GM19193 (cell line): ENCODE measurements at regions not wholly inside any gene's neighbourhood (a gene's known extent, or its start where the extent isn't known, plus 50 kb on each side); places are given as distances from the start of the nearest gene placed in this dataset.

Experiments
- POLR2A ChIP-seq: IDR thresholded peaks from 4 replicates; pipeline ENCODE4 v1.6.1; 2011; ENCODE audit not compliant: insufficient read depth, insufficient read length; ENCODE audit errors: extremely low read depth

DNA sequence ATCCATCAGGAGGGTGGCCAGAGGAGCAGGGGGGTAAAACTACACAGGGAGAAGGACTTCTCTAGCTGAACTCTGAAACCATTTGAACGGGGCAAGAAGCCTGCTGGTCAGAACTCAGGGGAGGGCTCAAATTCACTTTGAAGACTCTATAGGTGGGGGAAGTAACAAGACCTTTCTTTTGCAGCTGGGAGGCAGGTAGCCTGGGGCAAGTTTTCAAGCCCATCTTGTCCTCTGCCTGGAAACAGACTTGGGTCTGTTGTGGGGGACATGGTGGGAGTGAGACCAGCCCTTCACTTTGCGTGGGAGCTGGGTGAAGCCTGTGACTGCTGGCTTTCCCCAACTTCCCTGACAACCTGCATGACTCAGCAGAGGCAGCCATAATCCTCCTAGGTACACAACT, 312.3 kb downstream of the SPRY1 start:
- TF ChIP-seq POLR2A: no peak

DNA sequence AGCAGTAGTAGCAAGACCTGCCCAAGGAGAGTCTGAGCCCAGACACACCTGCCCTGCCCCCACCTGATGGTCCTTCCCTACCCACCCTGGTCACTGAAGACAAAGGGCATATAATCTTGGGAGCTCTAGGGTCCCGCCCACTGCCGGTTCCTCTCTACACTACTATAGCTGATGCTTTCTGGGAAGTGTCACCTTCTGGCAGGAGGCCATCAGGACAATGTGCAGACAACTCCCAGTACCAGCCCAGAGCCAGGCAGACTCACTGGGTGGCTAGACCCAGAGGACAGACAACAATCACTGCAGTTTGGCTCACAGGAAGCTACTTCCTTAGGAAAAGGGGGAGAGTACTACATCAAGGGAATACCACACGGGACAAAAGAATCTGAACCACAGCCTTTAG, 312.7 kb downstream of the SPRY1 start:
- no peak for TF ChIP-seq POLR2A

DNA sequence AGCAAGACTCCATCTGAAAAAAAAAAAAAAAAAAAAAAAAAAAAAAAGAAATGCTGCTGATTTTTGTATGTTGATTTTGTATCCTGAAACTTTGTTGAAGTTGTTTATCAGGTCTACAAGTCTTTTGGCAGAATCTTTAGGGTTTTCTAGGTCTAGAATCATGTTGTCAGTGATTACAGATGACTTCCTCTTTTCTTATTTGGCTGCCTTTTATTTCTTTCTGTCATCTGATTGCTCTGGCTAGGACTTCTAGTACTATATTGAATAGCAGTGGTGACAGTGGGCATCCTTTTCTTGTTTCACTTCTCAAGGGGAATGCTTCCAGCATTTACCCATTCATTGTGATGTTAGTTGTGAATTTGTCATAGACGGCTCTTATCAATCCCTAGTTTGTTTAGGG, 334.4 kb downstream of the SPRY1 start:
- no peak for TF ChIP-seq POLR2A

DNA sequence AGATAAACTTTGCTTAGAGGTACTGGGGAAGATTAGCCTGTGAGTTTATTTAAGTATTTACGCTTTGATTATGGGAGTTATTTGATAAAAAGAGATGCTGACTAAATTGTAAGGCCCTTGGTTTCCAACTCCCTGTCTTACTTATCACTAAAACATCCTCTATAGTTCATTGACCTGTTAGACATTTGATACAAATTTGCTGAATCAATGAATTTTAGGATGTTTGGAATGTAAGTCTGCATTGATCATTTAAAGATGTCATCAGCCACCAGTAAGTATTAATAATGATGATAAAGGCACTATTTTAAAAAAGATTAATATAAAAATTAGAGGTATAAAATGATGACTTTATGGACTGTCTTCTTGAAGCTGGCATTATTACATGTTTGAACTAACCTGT, 340.6 kb downstream of the SPRY1 start:
- no peak for TF ChIP-seq POLR2A

DNA sequence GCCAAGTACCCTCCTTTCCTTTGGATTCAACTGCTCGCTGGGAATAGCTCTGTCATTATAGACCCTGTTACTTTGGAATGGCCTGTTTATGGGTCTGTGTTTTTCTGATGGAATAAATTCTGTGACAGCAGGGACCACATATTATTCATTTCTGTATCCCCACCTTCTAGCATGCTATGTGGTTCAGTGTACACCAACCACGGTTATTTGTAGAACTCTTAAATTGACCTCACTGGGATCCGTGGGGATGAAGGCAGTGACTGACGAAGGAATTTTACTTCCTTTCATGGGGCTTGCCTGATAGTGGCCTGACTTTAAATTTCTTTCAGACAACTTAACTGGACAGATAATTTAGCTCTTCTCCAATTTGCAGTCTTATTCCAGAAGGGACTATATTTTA, 343.2 kb downstream of the SPRY1 start:
- no peak for TF ChIP-seq POLR2A

DNA sequence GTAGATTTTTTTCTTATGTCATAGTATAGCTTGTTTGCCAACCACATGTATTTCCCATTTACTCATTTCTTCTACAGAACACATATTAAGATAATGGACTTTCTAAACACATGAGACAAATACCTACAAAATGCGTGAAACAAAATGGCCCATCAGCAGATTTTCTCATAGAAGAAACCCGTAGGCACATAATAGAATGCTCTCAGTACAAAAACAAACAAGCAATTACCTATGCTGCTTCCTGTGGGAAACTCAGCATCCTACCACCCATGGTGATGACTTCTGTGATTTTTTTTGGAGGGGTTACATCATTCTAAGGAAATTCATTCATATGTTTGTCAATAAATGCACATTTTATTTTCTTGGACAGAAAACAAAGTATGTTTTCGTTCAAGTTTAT, 343.6 kb downstream of the SPRY1 start:
- TF ChIP-seq POLR2A: no peak

DNA sequence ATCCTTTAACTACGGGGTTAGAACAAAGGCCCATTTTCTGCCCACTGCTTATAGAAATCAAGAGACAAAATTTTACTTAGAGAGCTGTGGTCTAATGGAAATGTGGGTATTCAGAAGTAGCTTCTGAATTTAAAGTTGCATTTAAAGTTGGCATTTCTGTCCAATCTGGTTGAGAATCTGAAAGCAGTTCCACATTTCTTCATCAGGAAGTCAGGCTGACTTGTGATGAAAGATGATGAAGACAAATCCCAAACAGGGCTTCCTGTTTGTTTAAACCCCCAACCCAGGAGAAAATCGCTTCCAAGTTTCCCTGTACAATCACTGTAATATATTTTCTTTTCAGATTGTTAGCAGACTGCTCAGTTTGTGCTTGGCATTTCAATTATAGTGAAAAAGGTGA, 345.3 kb downstream of the SPRY1 start:
- no peak for TF ChIP-seq POLR2A

DNA sequence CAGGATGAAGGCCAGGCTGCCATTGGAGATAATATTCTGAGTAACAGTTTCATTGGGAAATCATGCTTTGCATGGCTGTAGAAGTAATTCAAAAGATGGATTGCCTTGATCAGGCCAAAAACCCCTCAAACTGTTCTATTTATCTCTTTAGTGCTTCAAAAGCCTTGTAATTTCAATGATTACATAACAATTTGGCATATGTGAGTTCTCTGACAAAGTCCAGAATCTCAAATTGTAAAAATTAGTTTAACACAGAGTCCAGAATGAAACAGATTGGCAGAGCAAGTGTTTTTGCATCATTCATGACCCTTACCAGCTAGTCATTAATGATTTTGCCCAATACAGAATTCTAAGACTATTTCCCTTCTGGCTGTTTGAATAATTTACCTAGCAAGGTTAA, 347.3 kb downstream of the SPRY1 start:
- no peak for TF ChIP-seq POLR2A

DNA sequence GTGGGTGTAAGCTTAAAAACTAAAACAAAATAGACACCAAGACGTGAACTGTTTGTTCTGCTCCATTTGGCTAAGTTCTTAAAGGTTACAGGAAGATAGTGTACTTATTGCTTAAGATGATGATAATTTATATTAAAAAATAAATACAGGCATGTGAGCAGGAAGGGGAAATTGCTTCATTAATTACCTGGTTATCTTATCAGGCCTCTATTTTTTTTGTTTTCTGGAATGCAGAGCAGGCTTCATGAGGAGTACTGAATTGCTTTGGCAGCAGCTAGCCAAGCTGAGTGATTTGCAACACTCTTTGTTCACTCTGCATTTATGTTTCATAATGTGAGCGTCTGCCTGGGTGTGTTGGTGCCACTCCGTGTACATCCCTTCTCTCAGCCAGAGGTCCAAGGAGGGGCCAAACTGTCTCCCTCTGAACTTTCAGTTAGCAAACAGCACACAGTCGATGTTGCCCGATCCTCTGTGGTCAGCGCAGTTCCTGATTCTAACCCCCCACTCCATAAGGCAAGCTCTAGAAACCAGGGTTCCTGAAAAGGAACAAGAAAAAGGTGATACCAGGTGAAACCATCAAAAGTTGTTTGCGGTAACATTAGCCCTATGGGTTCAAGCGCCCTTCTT, 348.2 kb downstream of the SPRY1 start:
- no peak for TF ChIP-seq POLR2A

DNA sequence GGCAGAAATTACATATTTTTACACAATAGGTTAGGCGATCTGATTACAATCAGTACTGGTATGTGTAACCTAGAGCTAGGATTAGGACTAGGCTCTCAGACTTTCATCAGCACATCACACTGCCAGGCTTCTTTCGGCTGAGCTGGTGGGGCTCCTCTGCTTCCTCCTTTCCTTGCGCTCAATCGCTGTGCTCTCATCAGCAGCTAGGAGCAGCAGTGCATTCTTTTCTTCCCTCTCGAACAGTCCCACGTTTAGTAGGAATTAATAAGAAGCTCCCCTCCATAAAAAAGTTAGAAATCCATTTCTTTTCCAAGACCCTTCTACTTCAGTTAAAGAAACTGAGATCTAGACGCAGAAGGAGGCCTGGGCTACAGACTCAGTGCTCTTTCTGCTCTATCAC, 350.4 kb downstream of the SPRY1 start:
- TF ChIP-seq POLR2A: no peak

DNA sequence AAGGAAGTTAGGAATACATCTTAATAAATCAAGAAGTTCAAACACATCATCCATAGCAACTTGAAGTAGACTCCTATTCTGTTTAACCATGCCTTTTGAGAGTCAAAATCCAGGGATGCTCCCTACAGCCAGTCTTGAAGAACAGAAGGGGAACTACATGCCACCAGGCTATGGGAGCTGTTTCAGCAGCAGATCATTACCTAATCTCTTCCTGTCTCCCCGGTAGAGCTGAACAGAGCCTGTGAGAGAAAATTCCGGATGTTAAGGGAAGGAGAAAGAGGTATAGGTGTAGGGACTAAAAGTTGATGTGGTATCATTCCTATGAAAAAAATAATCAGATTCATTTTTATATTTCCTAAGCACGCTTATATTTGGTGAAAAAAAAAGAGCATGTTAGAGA, 352.2 kb downstream of the SPRY1 start:
- no peak for TF ChIP-seq POLR2A

DNA sequence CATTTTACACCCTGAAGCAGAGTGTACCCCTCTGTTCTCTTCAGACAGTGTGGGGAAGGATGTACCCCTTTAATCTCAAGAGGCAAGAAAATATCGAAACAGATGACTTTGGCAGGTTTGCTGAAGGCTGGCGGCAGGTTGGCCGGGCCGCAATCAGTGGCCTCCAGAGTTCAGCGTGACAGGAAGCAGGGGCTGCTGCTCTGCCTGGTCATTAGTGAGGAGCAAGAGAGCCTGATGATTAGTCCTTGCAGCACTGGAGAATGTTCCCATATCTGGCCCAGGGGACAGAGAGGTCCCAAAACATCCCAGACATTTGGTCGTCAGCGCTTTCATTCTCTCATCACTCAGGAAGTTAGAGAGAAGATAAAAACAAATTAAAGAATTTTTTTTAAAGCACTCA, 352.8 kb downstream of the SPRY1 start:
- no peak for TF ChIP-seq POLR2A

DNA sequence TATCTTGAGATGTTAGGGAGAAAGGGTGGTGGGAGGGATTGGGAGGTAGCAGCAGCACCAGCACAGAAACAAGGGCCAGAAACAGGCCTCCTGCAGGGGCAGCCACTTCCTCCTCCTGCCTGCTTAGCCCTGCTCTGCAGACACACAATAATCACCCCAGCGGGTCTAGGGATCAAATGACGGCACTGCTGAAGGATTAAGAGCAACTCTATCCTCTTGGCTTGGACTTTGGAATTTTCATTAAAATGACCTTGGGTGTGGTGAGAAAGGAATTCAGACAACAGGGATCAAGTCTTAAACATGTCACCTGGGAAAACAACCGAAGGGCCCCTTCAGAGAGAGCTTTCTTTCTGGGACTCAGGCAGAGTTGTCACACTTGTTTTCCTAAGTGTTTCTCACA, 353.4 kb downstream of the SPRY1 start:
- TF ChIP-seq POLR2A: no peak

DNA sequence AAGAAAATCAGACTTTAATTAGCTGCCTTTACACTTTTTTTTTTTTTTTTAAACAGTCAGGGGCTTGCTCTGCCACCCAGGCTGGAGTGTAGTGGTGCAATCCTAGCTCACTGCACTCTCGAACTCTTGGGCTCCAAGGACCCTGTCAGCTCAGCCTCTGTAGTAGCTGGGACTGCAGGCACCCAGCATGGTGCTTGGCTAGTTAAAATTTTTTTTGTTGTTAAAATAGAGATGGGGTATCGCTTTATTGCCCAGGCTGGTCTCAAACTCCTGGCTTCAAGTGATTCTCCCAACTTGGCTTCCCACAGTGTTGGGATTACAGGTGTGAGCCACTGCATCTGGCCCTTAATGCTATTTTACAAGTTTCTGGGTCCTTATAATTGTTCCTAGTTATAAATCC, 359.1 kb downstream of the SPRY1 start:
- TF ChIP-seq POLR2A: no peak

DNA sequence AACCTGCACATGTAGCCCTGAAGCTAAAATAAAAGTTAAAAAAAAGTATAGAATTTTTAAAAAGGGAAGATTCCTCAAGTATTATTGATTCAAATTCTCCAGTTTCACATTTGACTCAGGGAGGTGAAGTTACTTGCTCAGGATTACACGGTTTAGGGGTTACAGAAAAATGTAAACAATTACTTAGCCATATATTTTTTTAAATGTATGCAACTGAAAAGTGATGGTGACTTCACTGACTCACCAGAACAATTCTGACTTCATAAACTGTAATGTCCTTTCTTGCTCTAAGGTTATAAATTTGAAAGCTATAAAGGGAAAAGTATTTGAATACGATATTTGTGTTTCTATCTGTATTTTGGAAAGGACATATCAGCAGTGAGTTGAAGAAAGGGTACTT, 371.2 kb downstream of the SPRY1 start:
- no peak for TF ChIP-seq POLR2A

DNA sequence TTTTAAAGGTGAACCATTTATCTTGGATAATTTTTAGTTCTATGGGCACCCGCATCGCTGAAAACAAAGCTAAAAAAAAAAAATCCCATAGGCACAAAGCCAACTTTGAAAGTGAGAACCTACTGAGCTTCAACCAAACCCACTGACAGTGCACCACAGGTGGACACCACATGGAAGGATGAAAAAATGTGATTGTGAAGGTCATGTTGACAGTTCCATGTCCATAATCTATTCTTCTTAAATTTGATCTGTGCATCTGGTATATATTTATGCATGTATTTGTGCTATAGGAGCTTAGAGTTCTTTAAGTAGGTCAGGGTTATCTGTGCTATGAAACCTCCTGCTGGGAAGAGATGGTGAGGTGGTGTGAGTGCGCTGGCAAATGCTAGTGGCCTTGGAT, 374.3 kb downstream of the SPRY1 start:
- no peak for TF ChIP-seq POLR2A

DNA sequence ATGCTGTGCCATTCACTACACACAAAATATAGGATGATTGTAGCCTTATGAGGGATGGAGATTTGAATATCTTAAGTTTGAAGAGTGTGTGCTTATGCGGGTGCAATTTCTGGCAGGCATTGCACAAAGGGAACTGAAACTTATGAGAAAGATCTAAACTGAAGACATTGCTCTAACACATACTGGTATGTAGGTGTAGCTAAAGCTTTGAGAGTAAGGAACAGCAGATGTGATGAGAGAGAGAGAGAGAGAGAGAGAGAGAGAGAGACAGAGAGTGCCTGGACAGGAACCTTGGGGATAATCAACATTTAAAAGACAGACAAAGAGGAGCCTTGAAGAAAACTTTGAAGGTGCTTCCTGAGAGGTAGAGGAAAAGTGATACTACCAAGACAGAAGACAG, 379.7 kb downstream of the SPRY1 start:
- no peak for TF ChIP-seq POLR2A

DNA sequence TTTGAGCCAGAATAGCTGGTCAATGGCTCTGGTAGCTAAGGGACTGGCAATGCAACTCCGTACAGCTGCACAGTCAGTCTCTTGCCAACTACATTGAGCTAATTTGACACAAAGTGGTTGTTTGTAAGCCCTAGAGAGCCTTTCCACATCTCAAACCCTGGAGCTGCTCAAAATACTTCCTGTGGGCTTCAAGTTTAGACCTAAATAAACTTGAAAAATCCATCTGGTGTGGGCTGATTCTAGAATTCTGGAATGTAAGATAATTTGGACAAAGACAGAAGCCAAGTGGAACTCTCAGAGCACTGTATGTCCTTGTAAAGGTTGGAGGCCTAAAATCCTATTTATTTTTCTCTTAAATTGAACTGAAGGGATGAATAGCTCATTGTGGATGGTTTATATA, 380.8 kb downstream of the SPRY1 start:
- no peak for TF ChIP-seq POLR2A

DNA sequence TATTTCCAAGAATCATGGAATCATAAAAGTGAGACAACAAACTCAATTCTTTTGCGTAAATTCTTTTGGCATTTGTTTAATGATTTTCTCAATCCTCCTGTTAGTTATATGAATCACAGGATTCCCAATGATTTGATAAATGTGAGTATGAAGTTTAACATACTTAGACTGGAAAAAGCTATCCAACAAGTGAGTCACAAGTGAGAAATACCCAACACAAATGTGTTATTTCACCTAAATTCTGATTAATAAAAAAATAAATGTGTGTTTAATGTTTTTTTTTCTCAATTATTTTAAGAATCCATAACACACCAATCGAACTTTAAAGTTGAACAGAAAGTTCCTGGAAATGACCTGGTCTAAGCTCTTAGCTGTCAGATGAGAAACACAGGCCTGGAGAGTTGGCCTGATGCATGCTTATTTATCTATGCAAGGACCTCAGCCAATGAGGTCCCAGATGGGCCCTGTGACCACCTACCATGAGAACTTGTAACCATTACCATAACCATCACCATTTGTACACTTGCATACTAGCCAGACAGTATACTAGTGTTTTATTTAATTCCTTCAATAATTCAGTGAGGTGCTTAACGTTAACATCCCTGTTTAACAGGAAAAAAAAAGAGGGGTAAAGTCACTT, 386.7 kb downstream of the SPRY1 start:
- TF ChIP-seq POLR2A: no peak
